Activated T-helper 1 cell treated with anti-CD3 and anti-CD28 coated beads, Interleukin-12 subunit alpha, Interleukin-12 subunit beta, Interleukin-2, Interleukin-4 antibody, amounts not matched to agents 30 ng/mL and 10 ng/mL and 1 ng/mL, durations not matched to agents 14 hours and 24 hours and 36 hours (primary cell): ENCODE measurements at regions not wholly inside any gene's neighbourhood (a gene's known extent, or its start where the extent isn't known, plus 50 kb on each side); places are given as distances from the start of the nearest gene placed in this dataset.

Source experiments
- DNase-seq: peaks from one replicate; pipeline ENCODE4 v3.0.0; 2021; ENCODE audit warnings: low spot score
- H3K27ac Mint-ChIP-seq: one replicate; pipeline ENCODE4 v1.8.0; 2021; ENCODE audit warnings: mild to moderate bottlenecking, mixed read lengths
- H3K27me3 Mint-ChIP-seq: one replicate; pipeline ENCODE4 v1.8.0; 2022; ENCODE audit warnings: mild to moderate bottlenecking, moderate library complexity, mixed read lengths; ENCODE audit not compliant: insufficient read depth
- H3K36me3 Mint-ChIP-seq: one replicate; pipeline ENCODE4 v1.8.0; 2021; ENCODE audit warnings: low read depth, mixed read lengths
- H3K4me1 Mint-ChIP-seq: one replicate; pipeline ENCODE4 v1.8.0; 2021; ENCODE audit warnings: low read depth, mixed read lengths
- H3K4me3 Mint-ChIP-seq: one replicate; pipeline ENCODE4 v1.8.0; 2021; ENCODE audit warnings: mild to moderate bottlenecking, moderate library complexity, mixed read lengths
- H3K9me3 Mint-ChIP-seq: one replicate; pipeline ENCODE4 v1.8.0; 2021; ENCODE audit warnings: mixed read lengths
- intact Hi-C: fragments of 100-400 bp; cut with micrococcal nuclease; formaldehyde crosslinking; loops from one replicate; pipeline ENCODE4 v1.15.1; 2024

- H3K27ac Mint-ChIP-seq: no peak overlapping the region
- peaks cover 5% of the 10 kb centered on the region for H3K9me3 Mint-ChIP-seq
- no peaks in the 10 kb centered on the region for H3K36me3 Mint-ChIP-seq
- intact Hi-C loops: loop anchor here (2.0 to 5.0 kb wide), 2 partner anchors 33 to 75 kb away; no protein-coding TSS in a partner anchor
- no peak overlapping the region for H3K4me3 Mint-ChIP-seq
- H3K27me3 Mint-ChIP-seq: no peaks in the 10 kb centered on the region
- no peak for DNase-seq
- peaks cover 34% of the 10 kb centered on the region for H3K4me1 Mint-ChIP-seq
These were observed 86.7 kb upstream of the TBL1XR1 start for GRCh38 chr3:177283983-177284382.

GRCh38 chr3:177284383-177284881 lies 87.2 kb upstream of the TBL1XR1 start:
- H3K27me3 Mint-ChIP-seq: no peaks in the 10 kb centered on the region
- intact Hi-C loops: loop anchor here (2.0 to 5.0 kb wide), 2 partner anchors 33 to 74 kb away; no protein-coding TSS in a partner anchor
- DNase-seq: peak; percentile 1
- peaks cover 34% of the 10 kb centered on the region for H3K4me1 Mint-ChIP-seq
- H3K36me3 Mint-ChIP-seq: no peaks in the 10 kb centered on the region
- H3K27ac Mint-ChIP-seq: no peak overlapping the region
- H3K9me3 Mint-ChIP-seq: peaks cover 5% of the 10 kb centered on the region
- H3K4me3 Mint-ChIP-seq: peak overlapping the region; percentile 49

GRCh38 chr3:177286034-177286433 lies 88.8 kb upstream of the TBL1XR1 start:
- Mint-ChIP-seq H3K36me3 (no peaks in the 10 kb centered on the region), H3K4me1 (peaks cover 31% of the 10 kb centered on the region), H3K27ac (no peak overlapping the region), H3K9me3 (peaks cover 4% of the 10 kb centered on the region), H3K4me3 (no peak overlapping the region), H3K27me3 (no peaks in the 10 kb centered on the region)
- DNase-seq: no peak
- intact Hi-C loops: no loop called here

DNA sequence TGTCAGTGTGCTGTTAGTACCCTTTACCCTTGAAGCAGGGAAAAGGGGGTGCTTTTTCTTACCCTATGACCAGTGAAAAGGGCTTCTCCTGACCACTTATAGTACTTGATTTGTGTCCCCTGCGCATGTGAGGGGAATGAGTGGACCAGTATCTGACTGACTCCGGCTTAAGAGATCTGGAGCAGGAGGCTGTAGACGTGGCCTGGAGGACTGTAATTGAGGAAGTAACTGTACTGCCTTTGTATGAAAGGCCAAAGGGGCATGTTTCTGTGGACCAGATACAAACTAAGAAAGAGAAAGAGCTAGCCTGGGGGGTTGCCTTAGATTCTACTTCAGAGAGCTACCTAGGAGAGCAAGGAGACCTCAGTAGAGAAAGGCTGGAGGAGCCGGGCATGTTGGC lies 89.9 kb upstream of the TBL1XR1 start:
- Mint-ChIP-seq H3K9me3 (peaks cover 4% of the 10 kb centered on the region), H3K27me3 (peaks cover 2% of the 10 kb centered on the region), H3K4me3 (no peak overlapping the region), H3K27ac (no peak overlapping the region), H3K36me3 (no peaks in the 10 kb centered on the region), H3K4me1 (peaks cover 20% of the 10 kb centered on the region)
- no peak for DNase-seq
- intact Hi-C loops: no loop called here

- H3K27ac Mint-ChIP-seq: no peak overlapping the region
- no peaks in the 10 kb centered on the region for H3K36me3 Mint-ChIP-seq
- peaks cover 4% of the 10 kb centered on the region for H3K4me1 Mint-ChIP-seq
- no peak overlapping the region for H3K4me3 Mint-ChIP-seq
- DNase-seq: no peak
- intact Hi-C loops: no loop called here
- H3K27me3 Mint-ChIP-seq: peaks cover 2% of the 10 kb centered on the region
- H3K9me3 Mint-ChIP-seq: peaks cover 4% of the 10 kb centered on the region
These were observed 93.4 kb upstream of the TBL1XR1 start for GRCh38 chr3:177290633-177291032.

- H3K27me3 Mint-ChIP-seq: peaks cover 2% of the 10 kb centered on the region
- no peaks in the 10 kb centered on the region for H3K36me3 Mint-ChIP-seq
- no peak overlapping the region for H3K4me3 Mint-ChIP-seq
- H3K27ac Mint-ChIP-seq: no peak overlapping the region
- DNase-seq: no peak
- H3K4me1 Mint-ChIP-seq: peaks cover 4% of the 10 kb centered on the region
- peaks cover 4% of the 10 kb centered on the region for H3K9me3 Mint-ChIP-seq
- intact Hi-C loops: no loop called here
These were observed 96.9 kb upstream of the TBL1XR1 start for GRCh38 chr3:177294221-177294620.

- peaks cover 2% of the 10 kb centered on the region for H3K27me3 Mint-ChIP-seq
- no peaks in the 10 kb centered on the region for H3K4me1 Mint-ChIP-seq
- DNase-seq: no peak
- H3K36me3 Mint-ChIP-seq: no peaks in the 10 kb centered on the region
- no peak overlapping the region for H3K4me3 Mint-ChIP-seq
- intact Hi-C loops: no loop called here
- no peak overlapping the region for H3K27ac Mint-ChIP-seq
- no peaks in the 10 kb centered on the region for H3K9me3 Mint-ChIP-seq
These were observed 97.8 kb upstream of the TBL1XR1 start for GRCh38 chr3:177295116-177295515.

DNA sequence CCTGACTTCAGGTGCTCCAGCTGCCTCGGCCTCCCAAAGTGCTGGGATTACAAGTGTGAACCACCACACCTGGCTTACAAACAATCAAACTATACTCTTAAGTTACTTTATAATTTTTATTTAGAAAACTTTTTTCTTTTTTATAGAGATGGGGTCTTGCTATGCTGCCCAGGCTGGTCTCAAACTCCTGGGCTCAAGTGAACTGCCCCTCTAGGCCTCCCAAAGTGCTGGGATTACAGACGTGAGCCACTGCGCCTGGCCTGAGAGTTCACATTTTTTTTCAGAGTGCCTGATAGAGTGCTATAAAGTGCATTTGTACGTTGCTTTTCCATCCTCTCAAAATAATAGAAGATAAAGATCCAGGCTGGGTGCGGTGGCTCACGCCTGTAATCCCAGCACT lies 102.0 kb upstream of the TBL1XR1 start:
- intact Hi-C loops: no loop called here
- DNase-seq: no peak
- Mint-ChIP-seq H3K27me3 (peaks cover under 1% of the 10 kb centered on the region), H3K27ac (no peak overlapping the region), H3K36me3 (no peaks in the 10 kb centered on the region), H3K4me1 (peaks cover 7% of the 10 kb centered on the region), H3K4me3 (no peak overlapping the region), H3K9me3 (no peaks in the 10 kb centered on the region)

GRCh38 chr3:177300039-177300833 lies 103.0 kb upstream of the TBL1XR1 start:
- Mint-ChIP-seq H3K27me3 (peaks cover 2% of the 10 kb centered on the region), H3K9me3 (no peaks in the 10 kb centered on the region), H3K27ac (no peak overlapping the region), H3K36me3 (no peaks in the 10 kb centered on the region), H3K4me3 (no peak overlapping the region), H3K4me1 (peaks cover 7% of the 10 kb centered on the region)
- intact Hi-C loops: no loop called here
- DNase-seq: no peak

DNA sequence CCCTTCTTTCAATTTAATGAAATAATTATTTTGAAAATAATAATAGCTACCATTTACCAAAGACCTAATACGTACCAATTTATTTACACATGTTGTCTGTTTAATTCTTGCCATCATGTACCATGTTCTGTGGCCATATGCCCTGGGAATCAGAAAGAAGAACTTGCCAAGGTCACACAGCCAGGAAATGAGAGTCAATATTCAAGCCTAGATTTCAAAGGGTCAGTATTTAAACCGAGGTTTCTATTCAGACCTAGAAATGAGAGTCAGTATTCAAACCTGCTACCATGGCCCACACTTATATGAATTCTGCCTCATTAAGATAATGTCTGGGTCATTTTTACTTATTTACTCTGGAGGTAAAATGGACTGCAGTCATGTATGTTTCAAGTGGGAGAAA lies 103.6 kb upstream of the TBL1XR1 start:
- H3K27ac Mint-ChIP-seq: no peak overlapping the region
- no peak for DNase-seq
- H3K27me3 Mint-ChIP-seq: peaks cover 2% of the 10 kb centered on the region
- peaks cover 7% of the 10 kb centered on the region for H3K4me1 Mint-ChIP-seq
- intact Hi-C loops: no loop called here
- no peaks in the 10 kb centered on the region for H3K9me3 Mint-ChIP-seq
- no peak overlapping the region for H3K4me3 Mint-ChIP-seq
- no peaks in the 10 kb centered on the region for H3K36me3 Mint-ChIP-seq

DNA sequence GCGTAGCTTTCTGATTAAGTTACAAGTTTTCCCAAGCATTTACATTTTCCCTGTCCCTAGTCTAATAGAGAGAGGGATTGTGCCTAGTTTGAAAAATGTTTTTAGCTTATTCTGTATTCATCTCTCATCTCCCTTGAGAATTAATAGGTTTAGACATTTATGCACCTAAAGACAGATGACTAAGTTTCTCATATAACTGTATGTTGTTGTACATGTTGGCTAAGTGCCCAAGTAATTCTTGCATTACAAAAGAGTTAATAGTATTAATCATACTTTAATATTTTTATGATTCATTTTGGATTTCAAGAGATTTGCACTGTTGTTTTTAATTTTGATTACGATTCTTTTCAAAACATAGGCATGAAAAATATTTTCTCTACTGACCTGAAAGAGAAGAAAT lies 109.0 kb upstream of the TBL1XR1 start:
- H3K36me3 Mint-ChIP-seq: no peaks in the 10 kb centered on the region
- intact Hi-C loops: no loop called here
- no peak overlapping the region for H3K4me3 Mint-ChIP-seq
- no peak for DNase-seq
- no peak overlapping the region for H3K27ac Mint-ChIP-seq
- peaks cover 7% of the 10 kb centered on the region for H3K9me3 Mint-ChIP-seq
- peaks cover 7% of the 10 kb centered on the region for H3K4me1 Mint-ChIP-seq
- peaks cover 2% of the 10 kb centered on the region for H3K27me3 Mint-ChIP-seq

DNA sequence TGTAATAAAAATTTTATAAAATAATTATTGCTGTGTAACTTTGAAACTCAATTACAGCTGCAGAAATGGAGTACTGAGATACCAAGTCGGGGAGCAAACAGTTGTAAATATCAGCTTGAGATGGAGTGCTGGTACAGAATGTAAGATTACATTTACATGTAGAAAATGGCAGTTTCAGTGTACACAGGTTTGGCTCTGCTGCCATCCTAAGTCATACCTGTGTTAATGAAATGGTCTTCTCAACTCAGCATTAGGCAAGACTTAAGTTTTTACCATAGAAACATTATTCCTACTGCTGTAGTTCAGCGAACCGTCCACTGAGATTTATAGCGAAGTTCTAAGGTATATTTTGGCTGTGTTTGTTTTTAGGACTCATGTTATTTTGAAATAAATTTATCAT lies 110.1 kb upstream of the TBL1XR1 start:
- Mint-ChIP-seq H3K4me1 (peaks cover 7% of the 10 kb centered on the region), H3K27me3 (peaks cover 2% of the 10 kb centered on the region), H3K27ac (no peak overlapping the region), H3K9me3 (peaks cover 11% of the 10 kb centered on the region), H3K4me3 (no peak overlapping the region), H3K36me3 (no peaks in the 10 kb centered on the region)
- no peak for DNase-seq
- intact Hi-C loops: no loop called here

GRCh38 chr3:177307826-177308225 lies 110.5 kb upstream of the TBL1XR1 start:
- no peak for DNase-seq
- peaks cover 14% of the 10 kb centered on the region for H3K9me3 Mint-ChIP-seq
- peaks cover 2% of the 10 kb centered on the region for H3K36me3 Mint-ChIP-seq
- peaks cover 4% of the 10 kb centered on the region for H3K27me3 Mint-ChIP-seq
- H3K4me1 Mint-ChIP-seq: peaks cover 7% of the 10 kb centered on the region
- intact Hi-C loops: no loop called here
- H3K27ac Mint-ChIP-seq: no peak overlapping the region
- no peak overlapping the region for H3K4me3 Mint-ChIP-seq
